ENCODE measurements at regions not wholly inside any gene's neighbourhood (a gene's known extent, or its start where the extent isn't known, plus 50 kb on each side); places are given as distances from the start of the nearest gene placed in this dataset.

- no peak for TF ChIP-seq POLR2A (IDR thresholded peaks at IDR 0.05; ENCODE audit: low read length)
- no peak for TF ChIP-seq GATA1 (IDR thresholded peaks at IDR 0.05; ENCODE audit: low read depth, low read length)
Measured at GRCh38 chr3:88732186-88732585, 375.2 kb upstream of the EPHA3 start.

All from erythroblast (primary cell).